Fibroblast of lung (primary cell): ENCODE measurements at regions not wholly inside any gene's neighbourhood (a gene's known extent, or its start where the extent isn't known, plus 50 kb on each side); places are given as distances from the start of the nearest gene placed in this dataset.

ENCODE experiments used
- DNase-seq, 2 donors: peaks; one replicate each; pipeline versions ENCODE4 v3.0.0 to v3.0.0-alpha.2; 2010; ENCODE audit warnings: low read depth in 2 of 2
- H2AFZ ChIP-seq: 2 replicates; pipeline ENCODE4 v1.5.1; 2012; ENCODE audit warnings: low read length, control low read depth, inconsistent platforms
- H3K27ac ChIP-seq: 2 replicates; pipeline ENCODE4 v1.5.1; 2011; ENCODE audit warnings: low read length, control low read depth; ENCODE audit not compliant: insufficient read depth
- H3K27me3 ChIP-seq: 2 replicates; pipeline ENCODE4 v1.5.1; 2011; ENCODE audit warnings: mild to moderate bottlenecking, low read length; ENCODE audit not compliant: control insufficient read depth, insufficient read depth
- H3K36me3 ChIP-seq: 2 replicates; pipeline ENCODE4 v1.5.1; 2011; ENCODE audit warnings: low read length; ENCODE audit not compliant: control insufficient read depth, insufficient read depth
- H3K4me1 ChIP-seq: 2 replicates; pipeline ENCODE4 v1.5.1; 2011; ENCODE audit warnings: low read length; ENCODE audit not compliant: control insufficient read depth, insufficient read depth; ENCODE audit errors: extremely low read depth
- H3K4me2 ChIP-seq: 2 replicates; pipeline ENCODE4 v1.5.1; 2011; ENCODE audit warnings: low read length, control low read depth; ENCODE audit not compliant: insufficient read depth; ENCODE audit errors: extremely low read depth
- H3K4me3 ChIP-seq, 4 experiments: fragments of 200-600 bp in 1 of 4; sonication (generic) in 1 of 4; replicated peaks in 1 of 4; 2 replicates each; pipeline ENCODE4 v1.5.1; 2011 to 2016; ENCODE audit warnings: low read length in 4 of 4, low read depth in 3 of 4, mild to moderate bottlenecking in 3 of 4, control low read depth in 2 of 4, inconsistent platforms in 1 of 4, mixed read lengths in 1 of 4; ENCODE audit not compliant: insufficient read depth in 1 of 4; ENCODE audit errors: control extremely low read depth in 1 of 4
- H3K79me2 ChIP-seq: 2 replicates; pipeline ENCODE4 v1.5.1; 2012; ENCODE audit warnings: mild to moderate bottlenecking, low read length, inconsistent platforms; ENCODE audit not compliant: control insufficient read depth, insufficient read depth
- H3K9ac ChIP-seq: 2 replicates; pipeline ENCODE4 v1.5.1; 2011; ENCODE audit warnings: mild to moderate bottlenecking, low read length, control low read depth; ENCODE audit not compliant: insufficient read depth
- H3K9me3 ChIP-seq: 2 replicates; pipeline ENCODE4 v1.5.1; 2012; ENCODE audit warnings: low read depth, low read length; ENCODE audit not compliant: control insufficient read depth, insufficient read depth
- H4K20me1 ChIP-seq: 2 replicates; pipeline ENCODE4 v1.5.1; 2011; ENCODE audit warnings: low read length; ENCODE audit not compliant: control insufficient read depth, insufficient read depth; ENCODE audit errors: extremely low read depth
- CTCF ChIP-seq, 2 donors: IDR thresholded peaks in 1 of 2; conservative IDR thresholded peaks in 1 of 2; 1 replicate in 1 of 2; 2 replicates in 1 of 2; pipeline ENCODE4 v1.5.1; 2011 to 2012; ENCODE audit warnings: low read length in 2 of 2, control low read depth in 1 of 2, inconsistent platforms in 1 of 2, low read depth in 1 of 2, mild to moderate bottlenecking in 1 of 2
- EZH2 ChIP-seq: IDR thresholded peaks from 2 replicates; pipeline ENCODE4 v1.5.1; 2012; ENCODE audit warnings: low read length, control low read depth, mild to moderate bottlenecking; ENCODE audit errors: missing control alignments

- Histone ChIP-seq H3K27me3 (no peaks in the 10 kb centered on the region), H3K4me3 (no peak overlapping the region), H3K9ac (no peak overlapping the region), H2AFZ (no peak overlapping the region), H3K36me3 (no peaks in the 10 kb centered on the region), H3K79me2 (no peaks in the 10 kb centered on the region), H3K4me2 (no peak overlapping the region), H3K27ac (no peak overlapping the region), H3K4me1 (no peaks in the 10 kb centered on the region), H3K9me3 (no peaks in the 10 kb centered on the region), H4K20me1 (no peaks in the 10 kb centered on the region)
- no peak for DNase-seq
- TF ChIP-seq EZH2 (no peak), CTCF (conservative IDR thresholded peaks at IDR 0.05 in 1 of 2, IDR thresholded peaks at IDR 0.05 in 1 of 2; ENCODE audit: low read depth in 1 of 2, low read length in 2 of 2) (no peak)
Observed at GRCh38 chr5:160940725-160941124, 88.7 kb upstream of the ATP10B start.

GRCh38 chr5:160938532-160938931 is 86.5 kb upstream of the ATP10B start:
- H3K4me2 ChIP-seq = no peak overlapping the region
- no peak for TF ChIP-seq EZH2
- TF ChIP-seq CTCF (conservative IDR thresholded peaks at IDR 0.05 in 1 of 2, IDR thresholded peaks at IDR 0.05 in 1 of 2; ENCODE audit: low read depth in 1 of 2, low read length in 2 of 2) = no peak
- H3K27me3 ChIP-seq = no peaks in the 10 kb centered on the region
- no peak overlapping the region for H3K9ac ChIP-seq
- DNase-seq = no peak
- no peak overlapping the region for H3K4me3 ChIP-seq
- no peaks in the 10 kb centered on the region for H3K9me3 ChIP-seq
- no peaks in the 10 kb centered on the region for H3K79me2 ChIP-seq
- no peak overlapping the region for H3K27ac ChIP-seq
- H3K4me1 ChIP-seq = no peaks in the 10 kb centered on the region
- no peak overlapping the region for H2AFZ ChIP-seq
- H4K20me1 ChIP-seq = no peaks in the 10 kb centered on the region
- no peaks in the 10 kb centered on the region for H3K36me3 ChIP-seq

- H3K79me2 ChIP-seq = no peaks in the 10 kb centered on the region
- DNase-seq = no peak
- H3K27me3 ChIP-seq = no peaks in the 10 kb centered on the region
- H3K4me1 ChIP-seq = no peaks in the 10 kb centered on the region
- H3K9me3 ChIP-seq = no peaks in the 10 kb centered on the region
- no peak overlapping the region for H3K4me2 ChIP-seq
- H3K36me3 ChIP-seq = no peaks in the 10 kb centered on the region
- no peak overlapping the region for H2AFZ ChIP-seq
- TF ChIP-seq CTCF (conservative IDR thresholded peaks at IDR 0.05 in 1 of 2, IDR thresholded peaks at IDR 0.05 in 1 of 2; ENCODE audit: low read depth in 1 of 2, low read length in 2 of 2) (no peak), EZH2 (no peak)
- H3K4me3 ChIP-seq = no peak overlapping the region
- no peak overlapping the region for H3K27ac ChIP-seq
- H4K20me1 ChIP-seq = no peaks in the 10 kb centered on the region
- no peak overlapping the region for H3K9ac ChIP-seq
Observed at GRCh38 chr5:160937570-160937969, 85.6 kb upstream of the ATP10B start.
